ENCODE measurements at regions not wholly inside any gene's neighbourhood (a gene's known extent, or its start where the extent isn't known, plus 50 kb on each side); places are given as distances from the start of the nearest gene placed in this dataset.
"Not testable (repeated sequence)": the region's sequence is repeated elsewhere in the genome, so short reads cannot be mapped to it uniquely, and the experiment has no call there.

DNA sequence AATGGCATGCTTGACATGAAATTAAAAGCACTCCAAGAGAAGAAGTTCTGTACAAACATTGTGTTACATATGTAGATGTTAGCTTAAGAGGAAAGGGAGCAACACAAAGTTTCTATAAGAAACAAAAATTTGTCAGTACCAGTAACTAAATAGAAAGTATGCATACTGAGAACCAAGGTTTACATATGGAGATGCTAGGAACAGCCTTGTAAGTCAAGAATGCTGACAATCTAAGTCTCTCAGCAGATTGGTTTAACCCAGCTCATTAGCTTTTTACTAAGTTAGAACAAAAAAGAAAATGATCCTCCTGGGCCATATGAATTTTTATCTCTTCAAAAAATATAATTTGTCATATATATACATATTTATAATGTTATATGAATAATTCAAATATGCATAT is 2022.1 kb upstream of the ACO1 start:
- H3K36me3 Mint-ChIP-seq (ENCODE audit: low read depth) = no peaks in the 10 kb centered on the region
- H3K9me3 Mint-ChIP-seq = no peaks in the 10 kb centered on the region
- no peaks in the 10 kb centered on the region for H3K27me3 Mint-ChIP-seq
- DNase-seq = no peak
- no peaks in the 10 kb centered on the region for H3K4me1 Mint-ChIP-seq
- no peak overlapping the region for H3K4me3 Mint-ChIP-seq
- intact Hi-C loops (cut with micrococcal nuclease) = no loop called here
- no peak overlapping the region for H3K27ac Mint-ChIP-seq

- not testable (repeated sequence) for H3K4me3 Mint-ChIP-seq
Measured at GRCh38 chr9:30366140-30366539, 2018.3 kb upstream of the ACO1 start.

GRCh38 chr9:30382271-30382670 is 2002.2 kb upstream of the ACO1 start:
- no peak for DNase-seq
- H3K4me1 Mint-ChIP-seq = no peaks in the 10 kb centered on the region
- H3K36me3 Mint-ChIP-seq (ENCODE audit: low read depth) = no peaks in the 10 kb centered on the region
- no peaks in the 10 kb centered on the region for H3K9me3 Mint-ChIP-seq
- intact Hi-C loops (cut with micrococcal nuclease) = loop anchor here (10.0 kb wide), 1 partner anchor 47 kb away; no protein-coding TSS in a partner anchor
- no peak overlapping the region for H3K27ac Mint-ChIP-seq
- H3K4me3 Mint-ChIP-seq = no peak overlapping the region
- H3K27me3 Mint-ChIP-seq = no peaks in the 10 kb centered on the region

More at GRCh38 chr9:30366140-30366539, 2018.3 kb upstream of the ACO1 start:
- DNase-seq; H3K36me3 Mint-ChIP-seq (ENCODE audit: low read depth); H3K27me3 Mint-ChIP-seq; intact Hi-C loops (cut with micrococcal nuclease); H3K27ac Mint-ChIP-seq; H3K9me3 Mint-ChIP-seq; H3K4me1 Mint-ChIP-seq: not testable (repeated sequence)

DNA sequence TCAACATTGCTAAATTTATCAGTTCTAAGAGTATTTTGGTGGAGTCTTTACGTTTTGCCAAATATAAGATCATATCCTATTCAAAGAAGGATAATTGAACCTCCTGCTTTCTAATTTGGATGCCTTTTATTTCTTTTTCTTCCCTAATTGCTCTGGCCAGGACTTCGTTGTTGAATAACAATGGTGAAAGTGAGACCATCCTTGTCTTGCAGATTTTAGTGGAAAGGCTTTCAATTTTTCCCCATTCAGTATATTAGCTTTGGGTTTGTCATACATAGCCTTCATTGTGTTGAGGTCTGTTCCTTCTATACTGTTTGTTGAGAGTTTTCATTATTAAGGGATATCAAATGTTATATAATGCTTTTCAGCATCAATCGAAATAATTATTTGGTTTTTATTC is 1974.2 kb upstream of the ACO1 start:
- H3K36me3 Mint-ChIP-seq (ENCODE audit: low read depth) = no peaks in the 10 kb centered on the region
- intact Hi-C loops (cut with micrococcal nuclease) = no loop called here
- no peaks in the 10 kb centered on the region for H3K4me1 Mint-ChIP-seq
- no peak for DNase-seq
- H3K27me3 Mint-ChIP-seq = no peaks in the 10 kb centered on the region
- H3K4me3 Mint-ChIP-seq = no peak overlapping the region
- H3K27ac Mint-ChIP-seq = no peak overlapping the region
- H3K9me3 Mint-ChIP-seq = peaks cover 10% of the 10 kb centered on the region

DNA sequence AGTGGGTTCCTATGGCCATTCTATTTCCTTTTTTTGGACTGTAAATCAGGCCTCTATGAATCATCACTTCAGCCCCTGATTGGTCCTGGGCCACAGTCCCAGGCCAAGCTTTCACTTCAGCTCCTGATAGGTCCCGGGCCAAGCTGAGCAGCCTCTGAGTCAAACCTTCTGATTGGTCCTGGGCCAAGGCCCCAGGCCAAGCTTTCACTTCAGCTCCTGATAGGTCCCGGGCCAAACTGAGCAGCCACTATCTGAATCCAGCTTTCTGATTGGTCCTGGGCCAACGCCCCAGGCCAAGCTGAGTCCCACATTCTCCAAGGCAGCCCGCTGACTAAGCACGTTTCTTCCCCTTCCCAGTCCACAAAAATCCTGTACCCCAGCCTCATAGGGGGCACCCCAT is 1972.9 kb upstream of the ACO1 start:
- intact Hi-C loops (cut with micrococcal nuclease) = no loop called here
- Mint-ChIP-seq H3K27me3 (no peaks in the 10 kb centered on the region), H3K27ac (no peak overlapping the region), H3K4me3 (no peak overlapping the region), H3K36me3 (ENCODE audit: low read depth) (no peaks in the 10 kb centered on the region), H3K9me3 (peaks cover 10% of the 10 kb centered on the region), H3K4me1 (no peaks in the 10 kb centered on the region)
- no peak for DNase-seq

DNA sequence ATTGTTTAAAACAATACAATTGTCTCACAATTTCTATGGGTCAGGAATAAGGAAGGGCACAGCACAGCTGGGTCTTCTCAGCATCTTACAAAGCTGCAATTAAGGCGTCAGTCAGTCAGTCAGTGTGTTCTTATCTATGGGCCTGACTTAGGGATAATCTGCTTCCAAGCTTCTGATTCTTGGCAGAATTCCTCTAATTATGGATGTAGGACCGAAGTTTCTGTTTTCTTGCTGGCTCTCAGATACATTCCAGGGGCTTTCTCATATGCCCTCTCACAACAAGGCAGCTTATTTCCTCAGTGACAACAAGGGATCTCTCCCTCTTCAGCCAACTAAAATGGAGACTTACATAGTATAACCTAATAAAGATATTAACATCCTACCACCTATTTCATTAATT is 1925.3 kb upstream of the ACO1 start:
- Mint-ChIP-seq H3K4me1 (no peaks in the 10 kb centered on the region), H3K27ac (no peak overlapping the region), H3K9me3 (no peaks in the 10 kb centered on the region), H3K4me3 (no peak overlapping the region), H3K27me3 (no peaks in the 10 kb centered on the region), H3K36me3 (ENCODE audit: low read depth) (no peaks in the 10 kb centered on the region)
- no peak for DNase-seq
- intact Hi-C loops (cut with micrococcal nuclease) = no loop called here

DNA sequence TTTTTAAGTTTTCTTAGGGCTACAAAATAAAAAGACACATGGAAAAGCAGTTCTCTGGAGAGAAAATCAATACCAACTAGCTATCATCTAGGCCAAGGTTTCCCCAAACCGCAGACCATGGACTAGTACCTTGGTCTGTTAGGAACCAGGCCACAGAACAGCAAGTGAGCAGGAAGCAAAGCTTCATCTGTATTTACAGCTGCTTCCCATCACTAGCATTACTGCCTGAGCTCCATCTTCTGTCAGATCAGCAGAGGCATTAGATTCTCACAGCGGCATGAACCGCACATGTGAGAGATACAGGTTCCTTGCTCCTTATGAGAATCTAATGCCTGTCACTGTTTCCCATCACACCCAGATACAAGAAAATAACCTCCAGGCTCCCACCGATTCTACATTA is 1907.6 kb upstream of the ACO1 start:
- no peak for DNase-seq
- Mint-ChIP-seq H3K4me1 (no peaks in the 10 kb centered on the region), H3K36me3 (ENCODE audit: low read depth) (no peaks in the 10 kb centered on the region), H3K4me3 (no peak overlapping the region), H3K27me3 (no peaks in the 10 kb centered on the region), H3K27ac (no peak overlapping the region), H3K9me3 (no peaks in the 10 kb centered on the region)
- intact Hi-C loops (cut with micrococcal nuclease) = no loop called here

DNA sequence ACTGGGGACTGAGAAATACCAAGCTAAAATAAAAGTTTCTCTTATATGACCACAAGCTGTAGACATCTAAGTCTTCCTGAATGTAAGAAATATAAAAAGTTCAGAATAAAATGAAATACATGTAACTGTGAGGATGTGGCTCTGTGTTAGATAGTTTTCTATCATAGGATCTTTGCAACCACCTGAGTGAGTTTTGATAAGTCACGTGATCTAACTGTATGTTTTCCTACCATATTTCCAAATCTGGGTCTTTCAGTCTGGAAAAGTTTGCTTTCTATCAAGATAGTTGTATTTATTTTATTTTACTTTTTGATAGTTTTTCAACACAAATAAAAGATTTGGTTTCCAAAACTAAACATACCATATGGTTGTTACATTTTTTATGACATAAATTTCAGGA is 1905.8 kb upstream of the ACO1 start:
- H3K9me3 Mint-ChIP-seq = no peaks in the 10 kb centered on the region
- H3K4me1 Mint-ChIP-seq = no peaks in the 10 kb centered on the region
- H3K27me3 Mint-ChIP-seq = no peaks in the 10 kb centered on the region
- H3K27ac Mint-ChIP-seq = no peak overlapping the region
- H3K36me3 Mint-ChIP-seq (ENCODE audit: low read depth) = no peaks in the 10 kb centered on the region
- H3K4me3 Mint-ChIP-seq = no peak overlapping the region
- no peak for DNase-seq
- intact Hi-C loops (cut with micrococcal nuclease) = no loop called here

DNA sequence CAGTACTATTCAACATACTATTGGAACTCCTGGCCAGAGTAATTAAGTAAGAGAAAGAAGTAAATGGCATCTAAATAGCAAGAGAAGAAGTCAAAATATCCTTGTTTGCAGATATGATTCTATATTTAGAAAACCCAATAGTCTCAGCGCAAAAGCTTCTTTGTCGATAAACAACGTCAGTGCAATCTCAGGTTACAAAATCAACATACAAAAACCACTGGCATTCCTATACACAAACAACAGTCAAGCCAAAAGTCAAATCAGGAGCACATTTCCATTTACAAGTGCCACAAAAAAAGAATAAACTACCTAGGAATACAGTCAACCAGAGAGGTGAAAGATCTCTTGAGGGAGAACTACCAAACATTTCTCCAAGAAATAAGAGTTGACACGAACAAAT is 1901.9 kb upstream of the ACO1 start:
- H3K4me3 Mint-ChIP-seq = no peak overlapping the region
- no peak overlapping the region for H3K27ac Mint-ChIP-seq
- intact Hi-C loops (cut with micrococcal nuclease) = no loop called here
- H3K27me3 Mint-ChIP-seq = no peaks in the 10 kb centered on the region
- H3K9me3 Mint-ChIP-seq = no peaks in the 10 kb centered on the region
- no peaks in the 10 kb centered on the region for H3K36me3 Mint-ChIP-seq (ENCODE audit: low read depth)
- H3K4me1 Mint-ChIP-seq = no peaks in the 10 kb centered on the region
- DNase-seq = no peak

DNA sequence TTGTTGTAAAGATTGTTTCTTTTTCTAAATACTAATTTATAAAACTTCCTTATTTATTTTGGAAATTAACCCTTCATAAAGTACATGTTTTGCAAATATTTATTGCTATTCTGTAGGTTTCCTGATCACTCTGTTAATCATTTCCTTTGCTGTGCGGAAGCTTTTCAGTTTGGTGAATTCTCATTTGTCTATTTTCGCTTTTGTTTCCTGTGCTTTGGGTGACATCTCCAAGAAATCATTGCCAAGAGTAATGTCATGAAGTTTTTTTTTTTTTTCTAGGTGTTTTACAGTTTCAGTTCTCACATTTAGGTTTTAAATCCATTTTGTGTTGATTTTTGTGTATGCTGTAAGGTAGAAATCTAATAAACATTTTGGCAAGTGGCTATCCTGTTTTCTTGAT is 1899.8 kb upstream of the ACO1 start:
- Mint-ChIP-seq H3K27ac (no peak overlapping the region), H3K9me3 (no peaks in the 10 kb centered on the region), H3K27me3 (no peaks in the 10 kb centered on the region), H3K36me3 (ENCODE audit: low read depth) (no peaks in the 10 kb centered on the region), H3K4me1 (no peaks in the 10 kb centered on the region), H3K4me3 (no peak overlapping the region)
- intact Hi-C loops (cut with micrococcal nuclease) = no loop called here
- DNase-seq = no peak

DNA sequence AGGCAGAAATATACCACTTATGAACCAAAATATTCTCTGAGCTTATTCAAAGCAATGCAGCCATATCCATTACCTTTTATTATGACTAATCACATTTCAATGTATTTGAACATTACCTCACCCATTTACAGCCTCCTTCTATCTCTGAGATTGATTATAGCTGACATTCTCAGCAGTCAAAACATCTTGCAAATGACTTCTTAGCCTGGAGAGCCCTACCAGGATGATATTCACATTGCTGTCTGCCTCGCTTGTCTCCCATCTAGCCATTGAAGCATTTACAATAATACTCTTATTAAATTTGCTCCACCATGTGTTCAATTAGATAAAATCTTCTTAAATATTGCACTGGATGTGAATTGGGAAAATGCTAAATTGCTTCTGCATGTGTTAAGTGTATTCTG is 1879.9 kb upstream of the ACO1 start:
- Mint-ChIP-seq H3K9me3 (no peaks in the 10 kb centered on the region), H3K36me3 (ENCODE audit: low read depth) (no peaks in the 10 kb centered on the region), H3K27ac (no peak overlapping the region), H3K4me3 (no peak overlapping the region), H3K27me3 (no peaks in the 10 kb centered on the region), H3K4me1 (no peaks in the 10 kb centered on the region)
- no peak for DNase-seq
- intact Hi-C loops (cut with micrococcal nuclease) = no loop called here

DNA sequence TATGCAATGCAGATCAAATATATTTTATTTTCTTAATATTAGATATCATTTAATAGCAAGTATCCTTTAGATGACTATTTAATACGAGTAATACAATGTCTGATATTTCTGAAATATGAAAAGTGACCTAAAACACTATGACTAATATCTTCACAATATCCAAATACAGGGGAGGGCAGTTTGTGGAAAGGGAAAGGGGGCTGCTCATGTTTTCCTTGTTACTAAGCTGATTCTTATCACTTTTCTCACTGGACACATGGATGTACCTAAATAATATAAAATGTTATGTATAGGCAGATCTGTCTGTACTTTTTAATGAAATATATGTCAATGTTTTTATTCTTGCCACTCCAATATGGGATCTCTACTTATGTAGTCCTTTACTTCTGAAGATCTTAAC is 1879.1 kb upstream of the ACO1 start:
- H3K4me3 Mint-ChIP-seq = no peak overlapping the region
- no peak for DNase-seq
- intact Hi-C loops (cut with micrococcal nuclease) = no loop called here
- H3K27ac Mint-ChIP-seq = no peak overlapping the region
- H3K27me3 Mint-ChIP-seq = no peaks in the 10 kb centered on the region
- no peaks in the 10 kb centered on the region for H3K36me3 Mint-ChIP-seq (ENCODE audit: low read depth)
- H3K4me1 Mint-ChIP-seq = no peaks in the 10 kb centered on the region
- no peaks in the 10 kb centered on the region for H3K9me3 Mint-ChIP-seq

DNA sequence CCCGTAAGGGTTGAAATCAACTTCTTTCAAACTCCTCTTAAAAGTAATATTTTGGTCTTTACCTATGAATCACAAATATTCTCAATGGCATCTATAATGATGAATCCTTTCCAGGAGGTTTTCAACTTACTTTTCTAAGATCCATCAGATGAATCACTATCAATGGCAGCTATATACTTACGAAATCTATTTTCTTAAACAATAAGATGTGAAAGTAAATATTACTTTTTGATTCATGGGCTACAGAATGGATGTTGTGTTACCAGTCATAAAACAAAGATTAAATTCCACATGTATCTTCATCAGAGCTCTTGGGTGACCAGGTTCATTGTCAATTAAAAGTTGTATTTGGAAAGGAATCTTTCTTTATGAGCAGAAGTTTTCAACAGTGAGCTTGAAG is 1877.7 kb upstream of the ACO1 start:
- Mint-ChIP-seq H3K27me3 (no peaks in the 10 kb centered on the region), H3K9me3 (no peaks in the 10 kb centered on the region), H3K4me3 (no peak overlapping the region), H3K27ac (no peak overlapping the region), H3K36me3 (ENCODE audit: low read depth) (no peaks in the 10 kb centered on the region), H3K4me1 (no peaks in the 10 kb centered on the region)
- no peak for DNase-seq
- intact Hi-C loops (cut with micrococcal nuclease) = no loop called here

- no peak for DNase-seq
- Mint-ChIP-seq H3K27ac (no peak overlapping the region), H3K4me3 (no peak overlapping the region), H3K36me3 (ENCODE audit: low read depth) (no peaks in the 10 kb centered on the region), H3K9me3 (no peaks in the 10 kb centered on the region), H3K4me1 (no peaks in the 10 kb centered on the region), H3K27me3 (no peaks in the 10 kb centered on the region)
- intact Hi-C loops (cut with micrococcal nuclease) = no loop called here
Measured at GRCh38 chr9:30507166-30507565, 1877.3 kb upstream of the ACO1 start.

- H3K27ac Mint-ChIP-seq = no peak overlapping the region
- intact Hi-C loops (cut with micrococcal nuclease) = no loop called here
- no peak for DNase-seq
- no peaks in the 10 kb centered on the region for H3K36me3 Mint-ChIP-seq (ENCODE audit: low read depth)
- H3K9me3 Mint-ChIP-seq = no peaks in the 10 kb centered on the region
- no peaks in the 10 kb centered on the region for H3K27me3 Mint-ChIP-seq
- no peaks in the 10 kb centered on the region for H3K4me1 Mint-ChIP-seq
- H3K4me3 Mint-ChIP-seq = no peak overlapping the region
Measured at GRCh38 chr9:30511666-30512065, 1872.8 kb upstream of the ACO1 start.

- Mint-ChIP-seq H3K27ac (no peak overlapping the region), H3K9me3 (no peaks in the 10 kb centered on the region), H3K36me3 (ENCODE audit: low read depth) (no peaks in the 10 kb centered on the region), H3K4me1 (no peaks in the 10 kb centered on the region), H3K4me3 (no peak overlapping the region), H3K27me3 (no peaks in the 10 kb centered on the region)
- intact Hi-C loops (cut with micrococcal nuclease) = no loop called here
- DNase-seq = no peak
Measured at GRCh38 chr9:30519166-30519565, 1865.3 kb upstream of the ACO1 start.
